ENCODE measurements at regions not wholly inside any gene's neighbourhood (a gene's known extent, or its start where the extent isn't known, plus 50 kb on each side); places are given as distances from the start of the nearest gene placed in this dataset.

DNA sequence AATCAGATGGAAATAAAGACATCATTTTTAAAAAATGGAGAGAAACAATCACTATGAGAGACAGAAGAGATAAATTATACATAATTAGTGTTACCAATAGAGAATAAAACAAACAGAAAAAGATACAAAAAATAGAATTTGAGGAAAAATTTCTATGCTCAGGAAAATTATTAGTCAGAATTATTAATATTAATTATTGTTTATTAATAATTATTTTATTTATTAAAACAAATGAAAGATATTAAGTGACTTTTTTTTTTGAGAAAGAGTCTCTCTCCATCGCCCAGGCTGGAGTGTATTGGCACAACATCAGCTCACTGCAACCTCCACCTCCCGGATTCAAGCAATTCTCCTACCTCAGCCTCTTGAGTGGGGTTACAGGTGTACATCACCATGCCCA is 299.8 kb upstream of the NR5A2 start:
- no peaks in the 10 kb centered on the region for H3K9me2 ChIP-seq (ENCODE audit: insufficient read depth, low read length)
- H3F3A ChIP-seq (ENCODE audit: insufficient read depth, low read length, poor library complexity, severe bottlenecking), result no peaks in the 10 kb centered on the region
- no peak overlapping the region for H3K4me3 ChIP-seq (ENCODE audit: low read length)
- H3K36me3 ChIP-seq (ENCODE audit: insufficient read depth, low read length), result no peaks in the 10 kb centered on the region
- no peak overlapping the region for H3K27ac ChIP-seq (ENCODE audit: low read length)
- H3K9me3 ChIP-seq (ENCODE audit: low read length), result no peaks in the 10 kb centered on the region
- H2AFZ ChIP-seq (ENCODE audit: low read depth, low read length), result no peak overlapping the region
- no peaks in the 10 kb centered on the region for H3K27me3 ChIP-seq (ENCODE audit: insufficient read depth, low read depth, low read length)
- no peak overlapping the region for H3K9ac ChIP-seq (ENCODE audit: low read length)
- H3K79me2 ChIP-seq (replicated peaks; ENCODE audit: insufficient read depth, low read length), result no peaks in the 10 kb centered on the region
- H3K4me2 ChIP-seq (ENCODE audit: low read length), result no peak overlapping the region
- TF ChIP-seq CTCF (IDR thresholded peaks at IDR 0.05; ENCODE audit: poor library complexity, severe bottlenecking) (no peak), TAF1 (IDR thresholded peaks at IDR 0.05; ENCODE audit: low read depth) (no peak), EZH2 (IDR thresholded peaks at IDR 0.05; ENCODE audit: borderline replicate concordance, insufficient read depth, low read length, poor library complexity, severe bottlenecking) (no peak), RAD21 (conservative IDR thresholded peaks at IDR 0.05) (no peak), REST (IDR thresholded peaks at IDR 0.05; ENCODE audit: borderline replicate concordance) (no peak), SMC3 (conservative IDR thresholded peaks at IDR 0.05; ENCODE audit: poor library complexity) (no peak), POLR2AphosphoS5 (IDR thresholded peaks at IDR 0.05) (no peak), MXI1 (conservative IDR thresholded peaks at IDR 0.05; ENCODE audit: poor library complexity, severe bottlenecking) (no peak), EP300 (conservative IDR thresholded peaks at IDR 0.05; ENCODE audit: poor library complexity, severe bottlenecking) (no peak)
- no peaks in the 10 kb centered on the region for H4K20me1 ChIP-seq (ENCODE audit: insufficient read depth)

DNA sequence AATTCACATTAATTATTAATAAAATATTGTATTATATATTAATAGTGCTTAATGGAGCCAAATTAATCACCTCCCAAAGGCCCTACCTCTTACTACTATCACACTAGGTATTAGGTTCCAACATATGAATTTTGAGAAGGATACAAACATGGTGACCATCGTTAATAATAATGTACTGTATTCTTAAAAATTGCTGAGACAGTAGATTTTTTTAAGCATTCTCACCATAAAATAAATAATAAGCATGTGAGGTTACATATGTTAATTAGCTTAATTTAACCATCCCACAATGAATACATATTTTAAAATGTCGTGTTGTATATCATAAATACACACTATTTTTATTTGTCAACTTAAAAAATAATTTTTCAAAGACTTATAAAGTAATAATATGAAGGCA is 299.2 kb upstream of the NR5A2 start:
- no peak overlapping the region for H3K27ac ChIP-seq (ENCODE audit: low read length)
- no peaks in the 10 kb centered on the region for H3K27me3 ChIP-seq (ENCODE audit: insufficient read depth, low read depth, low read length)
- H3K9me2 ChIP-seq (ENCODE audit: insufficient read depth, low read length), result no peaks in the 10 kb centered on the region
- H3K79me2 ChIP-seq (replicated peaks; ENCODE audit: insufficient read depth, low read length), result no peaks in the 10 kb centered on the region
- no peak for TF ChIP-seq TAF1 (IDR thresholded peaks at IDR 0.05; ENCODE audit: low read depth)
- no peak for TF ChIP-seq MXI1 (conservative IDR thresholded peaks at IDR 0.05; ENCODE audit: poor library complexity, severe bottlenecking)
- TF ChIP-seq POLR2AphosphoS5 (IDR thresholded peaks at IDR 0.05), result no peak
- TF ChIP-seq SMC3 (conservative IDR thresholded peaks at IDR 0.05; ENCODE audit: poor library complexity), result no peak
- TF ChIP-seq REST (IDR thresholded peaks at IDR 0.05; ENCODE audit: borderline replicate concordance), result no peak
- no peak for TF ChIP-seq EP300 (conservative IDR thresholded peaks at IDR 0.05; ENCODE audit: poor library complexity, severe bottlenecking)
- TF ChIP-seq EZH2 (IDR thresholded peaks at IDR 0.05; ENCODE audit: borderline replicate concordance, insufficient read depth, low read length, poor library complexity, severe bottlenecking), result no peak
- no peak for TF ChIP-seq CTCF (IDR thresholded peaks at IDR 0.05; ENCODE audit: poor library complexity, severe bottlenecking)
- TF ChIP-seq RAD21 (conservative IDR thresholded peaks at IDR 0.05), result no peak
- H3K4me3 ChIP-seq (ENCODE audit: low read length), result no peak overlapping the region
- no peaks in the 10 kb centered on the region for H3K9me3 ChIP-seq (ENCODE audit: low read length)
- H3F3A ChIP-seq (ENCODE audit: insufficient read depth, low read length, poor library complexity, severe bottlenecking), result no peaks in the 10 kb centered on the region
- H2AFZ ChIP-seq (ENCODE audit: low read depth, low read length), result no peak overlapping the region
- no peaks in the 10 kb centered on the region for H3K36me3 ChIP-seq (ENCODE audit: insufficient read depth, low read length)
- H3K4me2 ChIP-seq (ENCODE audit: low read length), result no peak overlapping the region
- H3K9ac ChIP-seq (ENCODE audit: low read length), result no peak overlapping the region
- H4K20me1 ChIP-seq (ENCODE audit: insufficient read depth), result no peaks in the 10 kb centered on the region

Data from neural cell (in vitro differentiated cells).